T-helper 9 cell (primary cell): ENCODE measurements at regions not wholly inside any gene's neighbourhood (a gene's known extent, or its start where the extent isn't known, plus 50 kb on each side); places are given as distances from the start of the nearest gene placed in this dataset.
A peak's percentile ranks its signal among the peaks of the same experiment; 100 is the strongest.
"Not testable (repeated sequence)": the region's sequence is repeated elsewhere in the genome, so short reads cannot be mapped to it uniquely, and the experiment has no call there.

Experiments used
- DNase-seq: peaks from one replicate; pipeline ENCODE4 v3.0.0-alpha.2; 2020

- no peak for DNase-seq
Observed at GRCh38 chr5:100479079-100479688, 56.0 kb upstream of the FAM174A start.

DNA sequence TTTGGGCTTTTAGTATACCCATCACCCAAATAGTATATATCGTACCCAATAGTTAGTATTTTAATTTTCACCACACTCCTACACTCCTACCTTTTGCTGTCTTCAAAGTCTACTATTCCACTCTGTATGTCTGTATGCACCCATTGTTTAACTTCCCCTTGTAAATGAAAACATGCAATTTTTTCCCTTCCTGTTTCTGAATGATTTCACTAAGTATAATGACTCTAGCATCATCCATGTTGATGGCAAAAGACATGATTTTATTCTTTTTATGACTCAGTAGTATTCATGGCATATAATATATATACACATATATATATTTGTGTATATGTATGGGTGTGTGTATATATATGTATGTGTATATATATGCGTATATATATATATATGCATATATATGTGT is 63.1 kb upstream of the FAM174A start:
- no peak for DNase-seq

DNA sequence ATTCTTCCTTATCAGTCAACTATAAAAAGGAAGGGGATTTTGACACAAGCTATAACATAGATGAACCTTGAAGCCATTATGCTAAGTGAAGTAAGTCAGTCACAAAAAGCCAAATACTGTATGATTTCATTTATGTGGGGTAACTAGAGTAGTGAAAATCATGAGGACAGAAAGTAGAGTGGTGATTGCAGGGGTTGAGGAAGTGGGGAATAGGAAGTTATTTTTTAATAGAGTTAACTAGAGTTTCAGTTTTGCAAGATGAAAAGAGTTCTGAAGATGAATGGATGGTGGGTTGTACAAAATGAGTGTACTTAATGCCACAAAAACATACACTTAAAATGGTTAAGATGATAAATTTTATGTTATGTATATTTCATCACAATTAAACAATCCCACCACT is 65.4 kb upstream of the FAM174A start:
- DNase-seq, result no peak

DNA sequence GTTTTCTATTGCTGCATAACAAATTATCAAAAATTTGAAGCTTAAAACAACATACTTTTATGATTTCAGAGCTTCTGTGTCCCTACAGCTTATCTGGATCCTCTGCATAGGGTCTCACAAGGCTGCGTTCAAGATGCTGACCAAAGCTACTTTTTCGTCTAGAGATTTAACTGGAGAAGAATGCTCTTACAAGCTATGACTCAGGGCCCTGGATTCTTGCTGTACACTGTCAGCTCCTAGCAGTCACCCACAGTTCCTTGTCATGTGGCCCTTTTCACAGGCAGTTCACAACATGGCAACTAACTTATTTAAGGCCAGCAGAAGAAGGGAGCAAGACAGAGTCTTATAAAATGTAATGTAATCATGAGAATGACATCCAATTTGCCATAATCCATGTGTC is 70.8 kb upstream of the FAM174A start:
- DNase-seq, result no peak

DNA sequence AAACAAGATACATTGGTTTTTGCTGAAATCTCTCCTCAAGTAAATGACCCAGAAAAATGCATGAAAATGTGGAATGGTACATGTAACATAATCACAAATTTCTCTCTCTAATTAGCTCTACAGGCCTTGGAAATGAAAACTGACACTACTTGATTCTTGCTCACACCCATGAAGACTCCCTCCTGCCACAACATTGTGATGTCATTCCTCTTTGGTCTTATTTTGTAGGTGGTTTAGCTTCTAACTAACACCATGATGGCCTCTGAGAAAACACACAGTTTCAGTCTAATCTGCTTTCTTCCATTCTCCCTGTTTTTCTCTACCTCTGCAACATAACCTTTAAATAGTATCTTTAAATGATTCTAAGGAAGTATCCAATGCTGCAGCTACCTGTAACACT is 78.6 kb upstream of the FAM174A start:
- no peak for DNase-seq

DNA sequence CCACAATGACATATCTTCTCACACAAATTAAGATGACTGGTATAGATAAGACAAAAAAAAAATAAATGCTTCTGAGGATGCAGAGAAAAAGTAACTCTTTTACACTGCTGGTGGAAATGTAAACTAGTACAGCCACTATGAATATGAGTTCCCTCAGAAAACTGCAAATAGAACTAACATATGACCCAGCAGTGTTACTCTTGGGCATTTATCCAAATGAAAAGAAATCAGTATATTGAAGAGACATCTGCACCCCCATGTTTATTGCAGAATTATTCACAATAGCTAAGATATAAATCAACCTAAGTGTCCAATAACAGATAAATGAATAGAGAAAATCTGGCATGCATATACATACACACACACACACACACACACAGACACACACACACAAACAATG is 83.0 kb upstream of the FAM174A start:
- no peak for DNase-seq

- no peak for DNase-seq
Observed at GRCh38 chr5:100448111-100448528, 87.1 kb upstream of the FAM174A start.

- DNase-seq, result no peak
Observed at GRCh38 chr5:100446879-100447430, 88.2 kb upstream of the FAM174A start.

GRCh38 chr5:100444961-100445360 is 90.2 kb upstream of the FAM174A start:
- no peak for DNase-seq

DNA sequence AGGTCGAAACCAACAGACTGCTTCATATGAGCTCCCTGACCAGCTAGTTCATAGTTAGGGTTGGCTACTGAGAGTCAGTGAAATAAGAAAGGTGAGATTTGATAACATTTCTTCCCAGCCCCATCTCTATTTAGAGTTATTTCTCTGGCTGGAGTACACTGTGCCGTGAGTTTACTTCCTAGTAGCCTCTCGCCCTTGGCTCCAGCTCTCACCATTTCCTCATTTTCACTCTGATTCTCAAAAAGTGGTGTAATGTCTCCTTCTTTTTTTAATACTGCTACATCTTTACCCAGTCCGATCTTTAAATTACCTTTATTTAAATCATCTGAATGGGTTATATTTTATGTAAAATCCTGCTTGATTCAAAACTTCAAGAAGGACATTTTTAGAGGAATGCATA is 100.4 kb upstream of the FAM174A start:
- no peak for DNase-seq

DNA sequence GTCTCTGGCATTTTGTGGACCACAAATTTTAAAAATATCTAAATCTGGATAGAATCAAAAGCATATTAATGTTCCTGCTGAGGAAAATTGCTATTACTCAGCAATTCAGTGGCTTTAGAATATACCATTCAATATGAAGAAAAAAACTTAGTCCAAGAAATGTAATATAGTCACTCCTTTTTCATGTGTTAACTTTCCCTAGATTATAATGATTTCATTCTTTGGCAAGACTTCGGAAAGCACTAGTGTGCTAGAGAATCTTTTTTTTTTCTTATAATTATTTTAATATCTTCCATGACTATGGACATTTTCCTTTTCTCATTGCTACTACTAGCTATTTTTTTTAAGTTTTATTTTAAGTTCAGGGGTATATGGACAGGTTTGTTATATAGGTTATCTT is 102.4 kb upstream of the FAM174A start:
- DNase-seq, result no peak

- peak; percentile 15 for DNase-seq
Observed at GRCh38 chr5:100430268-100431195, 104.6 kb upstream of the FAM174A start.

DNA sequence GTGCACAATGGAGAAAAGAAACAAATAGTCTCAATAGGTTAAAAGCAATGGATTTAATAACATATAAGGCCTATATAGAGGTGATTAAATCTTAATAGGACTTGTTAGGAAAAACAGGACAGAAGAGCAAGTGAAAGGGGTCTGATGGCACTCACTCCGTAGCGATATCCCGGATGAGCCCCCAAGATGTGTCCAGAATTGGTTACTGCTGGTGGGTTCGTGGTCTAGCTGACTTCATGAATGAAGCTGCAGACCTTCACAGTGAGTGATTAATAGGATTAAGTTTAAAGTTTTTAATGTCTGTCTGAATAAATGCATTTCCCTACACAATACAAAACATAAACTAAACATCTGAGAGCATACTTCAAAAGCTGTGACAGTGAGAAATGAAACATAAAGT is 110.4 kb upstream of the FAM174A start:
- no peak for DNase-seq

DNA sequence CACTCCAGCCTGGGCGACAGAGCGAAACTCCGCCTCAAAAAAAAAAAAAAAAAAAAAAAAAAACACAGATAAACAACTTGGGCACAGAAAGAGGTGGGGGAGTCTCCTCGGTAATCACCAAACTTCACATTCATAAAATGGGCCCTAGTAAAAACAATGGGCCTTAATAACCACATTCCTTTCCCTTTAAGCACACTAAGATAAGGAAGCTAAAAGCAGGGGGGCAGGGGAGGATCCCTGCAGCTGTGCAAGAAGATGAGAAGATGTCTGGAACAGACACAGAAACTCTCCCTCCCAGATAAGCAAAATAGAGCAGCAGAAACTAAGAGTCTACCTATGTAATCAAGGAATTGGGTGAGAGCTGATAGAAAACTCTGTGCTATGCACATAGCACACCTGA is 111.2 kb upstream of the FAM174A start:
- no peak for DNase-seq

DNA sequence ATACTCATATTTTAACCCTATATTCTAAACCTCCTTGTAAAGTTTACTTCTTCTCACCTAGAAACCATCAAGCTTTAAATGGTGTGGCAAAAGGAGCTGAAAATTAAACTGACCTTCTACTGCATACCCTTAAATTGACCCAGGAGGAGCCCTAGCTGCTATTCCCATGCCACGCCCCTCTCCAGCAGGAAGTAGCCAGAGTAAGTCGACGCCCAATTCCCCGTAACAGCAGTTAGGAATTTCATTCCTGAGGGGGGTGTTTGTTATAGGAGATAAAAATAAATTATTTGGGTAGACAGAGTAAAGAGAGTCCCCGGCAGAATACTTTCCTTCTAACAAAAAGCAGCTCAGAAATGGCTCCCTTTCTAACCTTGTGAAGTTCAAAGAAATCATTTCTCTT is 111.8 kb upstream of the FAM174A start:
- DNase-seq, result no peak

DNA sequence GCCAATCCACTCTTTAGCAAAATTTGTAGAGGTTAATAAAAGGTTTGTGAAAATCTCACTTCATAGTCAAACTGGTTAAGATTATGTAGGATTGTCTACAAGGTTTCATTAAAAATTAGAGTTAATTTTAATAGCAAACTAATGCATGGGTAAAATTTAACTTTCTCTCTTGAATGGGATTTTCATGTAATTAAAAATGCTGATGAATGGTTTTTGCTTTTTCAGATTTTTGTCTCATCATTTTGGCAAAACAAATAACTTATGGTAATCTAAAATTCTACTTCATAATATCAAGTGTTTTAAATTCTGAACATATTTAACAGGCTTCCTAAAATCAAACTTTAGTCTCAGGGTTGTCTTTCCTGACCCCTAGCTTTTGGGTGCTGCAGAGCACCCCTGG is 113.8 kb upstream of the FAM174A start:
- DNase-seq, result no peak

DNA sequence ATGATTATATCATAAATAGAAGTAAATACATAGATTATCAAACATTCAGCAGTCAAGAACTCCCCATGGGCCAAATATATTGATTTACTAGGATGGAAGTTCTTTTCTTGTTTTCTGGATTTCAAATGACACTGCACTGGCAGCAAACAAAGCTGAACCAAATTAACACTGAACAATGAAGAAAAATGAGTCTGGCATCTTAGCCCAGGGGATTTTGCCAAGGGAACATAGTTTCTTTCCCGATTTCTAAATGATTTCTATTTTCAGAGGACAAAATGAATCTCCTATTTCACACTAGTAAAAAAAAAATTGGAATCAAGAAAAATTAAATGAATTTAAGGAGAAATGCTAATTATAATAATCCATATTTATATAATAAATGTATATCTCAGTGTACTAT is 116.9 kb upstream of the FAM174A start:
- DNase-seq, result no peak

GRCh38 chr5:100409660-100410151 is 125.5 kb upstream of the FAM174A start:
- no peak for DNase-seq

DNA sequence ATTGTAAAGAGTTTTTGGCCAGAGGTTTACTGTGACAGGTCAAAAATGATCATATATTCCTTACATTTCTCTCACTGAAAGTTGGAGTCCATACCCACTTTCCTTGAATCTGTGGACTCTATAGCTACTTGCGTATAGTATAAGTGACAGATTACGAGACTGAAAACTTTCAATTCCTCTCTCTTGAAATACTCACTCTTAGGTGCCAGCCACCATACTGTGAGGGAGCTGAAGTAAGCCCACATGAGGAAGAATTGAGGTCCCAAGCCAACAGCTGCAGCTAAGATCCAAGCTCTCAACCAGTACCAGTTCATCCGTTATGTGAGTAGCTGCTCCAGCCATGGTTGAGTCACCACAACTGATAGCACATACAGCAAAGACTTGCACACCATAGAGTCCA is 128.1 kb upstream of the FAM174A start:
- DNase-seq, result no peak

- DNase-seq, result no peak
Observed at GRCh38 chr5:100406640-100407039, 128.5 kb upstream of the FAM174A start.

- no peak for DNase-seq
Observed at GRCh38 chr5:100402071-100402470, 133.1 kb upstream of the FAM174A start.

- DNase-seq, result no peak
Observed at GRCh38 chr5:100401149-100401548, 134.0 kb upstream of the FAM174A start.

DNA sequence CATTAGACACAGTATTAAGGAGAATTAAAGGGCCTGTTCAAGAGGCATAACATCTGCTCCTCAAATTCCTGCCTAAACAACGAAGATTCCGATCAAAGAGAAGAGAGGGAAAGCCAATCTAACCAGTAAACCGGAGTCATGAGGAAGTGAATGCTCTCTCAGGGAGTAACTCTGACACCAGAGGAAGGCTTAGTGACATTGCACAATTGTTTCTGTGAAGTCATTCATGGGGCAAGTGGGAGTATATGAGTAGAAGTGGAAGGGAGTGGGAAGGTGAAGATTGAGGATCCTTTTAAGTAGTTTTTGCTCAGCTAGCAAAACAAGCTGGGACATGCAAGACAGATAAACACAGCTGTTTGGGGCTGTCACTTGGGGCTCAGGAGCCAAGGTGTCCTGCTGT is 136.4 kb upstream of the FAM174A start:
- not testable (repeated sequence) for DNase-seq
